Neural crest cell (in vitro differentiated cells): ENCODE measurements at regions not wholly inside any gene's neighbourhood (a gene's known extent, or its start where the extent isn't known, plus 50 kb on each side); places are given as distances from the start of the nearest gene placed in this dataset.

Experiments
- DNase-seq: peaks from one replicate; pipeline ENCODE4 v3.0.0; 2021; ENCODE audit warnings: low read depth, mixed read lengths, low spot score
- H3K27ac Mint-ChIP-seq: one replicate; pipeline ENCODE4 v1.8.0; 2021; ENCODE audit warnings: mild to moderate bottlenecking, mixed read lengths; ENCODE audit not compliant: unreplicated experiment
- H3K27me3 Mint-ChIP-seq: 2 replicates; pipeline ENCODE4 v1.8.0; 2021; ENCODE audit warnings: low read depth, mild to moderate bottlenecking, mixed read lengths
- H3K36me3 Mint-ChIP-seq: 2 replicates; pipeline ENCODE4 v1.8.0; 2021; ENCODE audit warnings: low read depth, mild to moderate bottlenecking, mixed read lengths
- H3K4me1 Mint-ChIP-seq: 2 replicates; pipeline ENCODE4 v1.8.0; 2021; ENCODE audit warnings: mixed read lengths
- H3K4me3 Mint-ChIP-seq: one replicate; pipeline ENCODE4 v1.8.0; 2021; ENCODE audit warnings: mild to moderate bottlenecking, mixed read lengths
- H3K9me3 Mint-ChIP-seq: 2 replicates; pipeline ENCODE4 v1.8.0; 2021; ENCODE audit warnings: mixed read lengths
- CTCF ChIP-seq: fragments of 200-600 bp; sonication (generic); conservative IDR thresholded peaks from 2 replicates; pipeline ENCODE4 v1.5.0; 2021; ENCODE audit warnings: antibody characterized with exemption, mild to moderate bottlenecking

GRCh38 chr1:106960412-106960811 lies 96.1 kb upstream of the PRMT6 start:
- H3K9me3 Mint-ChIP-seq = no peaks in the 10 kb centered on the region
- no peak for DNase-seq
- no peaks in the 10 kb centered on the region for H3K4me1 Mint-ChIP-seq
- TF ChIP-seq CTCF = no peak
- no peaks in the 10 kb centered on the region for H3K27me3 Mint-ChIP-seq
- no peak overlapping the region for H3K27ac Mint-ChIP-seq
- no peaks in the 10 kb centered on the region for H3K36me3 Mint-ChIP-seq
- H3K4me3 Mint-ChIP-seq = no peak overlapping the region

DNA sequence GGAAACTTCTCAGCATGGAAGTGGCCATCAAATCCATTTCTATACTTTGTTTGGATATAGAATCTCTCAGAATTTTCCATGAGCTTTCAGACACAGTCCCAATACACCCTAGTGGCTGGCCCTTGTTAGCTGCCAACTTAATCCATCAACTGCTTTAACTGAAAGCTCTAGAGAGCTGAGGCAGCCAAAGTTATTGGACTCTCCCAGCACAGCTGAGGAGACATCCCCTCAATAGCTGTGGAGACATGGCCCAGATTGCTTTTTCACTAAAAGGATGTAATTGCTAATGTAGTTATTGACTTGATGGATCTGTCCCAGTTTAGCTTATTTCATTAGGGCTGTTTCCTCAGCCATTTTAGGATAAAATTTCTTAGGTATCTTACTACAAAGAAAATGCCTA lies 94.8 kb upstream of the PRMT6 start:
- Mint-ChIP-seq H3K9me3 (no peaks in the 10 kb centered on the region), H3K27me3 (no peaks in the 10 kb centered on the region), H3K4me3 (no peak overlapping the region), H3K4me1 (no peaks in the 10 kb centered on the region), H3K27ac (no peak overlapping the region), H3K36me3 (no peaks in the 10 kb centered on the region)
- DNase-seq = no peak
- TF ChIP-seq CTCF = no peak

DNA sequence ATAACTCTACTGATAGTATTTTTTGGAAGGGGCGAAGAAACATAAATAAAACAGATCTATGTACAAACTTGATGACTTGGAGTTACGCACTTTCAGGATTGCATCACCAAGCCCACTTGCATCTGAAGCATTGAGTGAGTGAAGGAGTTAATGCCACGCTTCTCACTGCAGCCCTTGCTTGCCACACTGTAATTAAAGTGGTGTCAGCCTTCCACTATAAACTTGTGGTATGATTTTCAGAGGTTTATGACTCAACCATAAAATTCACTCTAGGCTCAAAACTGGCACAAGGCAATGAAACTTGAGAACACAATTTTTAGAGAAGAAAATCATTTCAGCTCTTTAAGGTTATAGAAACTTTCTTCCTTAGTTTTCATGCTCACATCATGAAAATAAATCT lies 93.9 kb upstream of the PRMT6 start:
- Mint-ChIP-seq H3K27ac (no peak overlapping the region), H3K4me3 (no peak overlapping the region), H3K36me3 (no peaks in the 10 kb centered on the region), H3K27me3 (no peaks in the 10 kb centered on the region), H3K4me1 (no peaks in the 10 kb centered on the region), H3K9me3 (no peaks in the 10 kb centered on the region)
- no peak for DNase-seq
- TF ChIP-seq CTCF = no peak

DNA sequence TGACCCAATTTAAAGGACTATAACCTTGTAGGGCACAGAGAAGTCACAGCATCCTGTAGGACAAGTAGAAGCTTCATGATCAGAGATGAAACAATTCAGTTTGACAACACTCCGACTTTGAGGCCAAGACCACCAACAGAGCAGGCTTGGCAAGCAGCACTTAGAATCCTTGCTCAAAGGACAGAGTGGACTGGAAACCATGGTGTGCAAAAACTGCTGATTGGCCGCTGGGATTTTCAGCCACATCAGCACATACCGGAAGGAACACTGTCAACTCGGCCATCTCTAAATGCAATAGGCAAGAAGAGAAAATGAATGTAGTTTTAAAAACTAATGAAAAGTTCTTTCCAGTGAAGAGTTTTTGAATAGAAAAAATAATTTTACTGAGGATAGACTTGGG lies 92.0 kb upstream of the PRMT6 start:
- Mint-ChIP-seq H3K4me1 (no peaks in the 10 kb centered on the region), H3K27ac (no peak overlapping the region), H3K9me3 (no peaks in the 10 kb centered on the region), H3K36me3 (no peaks in the 10 kb centered on the region), H3K4me3 (no peak overlapping the region), H3K27me3 (no peaks in the 10 kb centered on the region)
- no peak for TF ChIP-seq CTCF
- no peak for DNase-seq

- Mint-ChIP-seq H3K9me3 (no peaks in the 10 kb centered on the region), H3K4me1 (no peaks in the 10 kb centered on the region), H3K4me3 (no peak overlapping the region), H3K36me3 (no peaks in the 10 kb centered on the region), H3K27ac (no peak overlapping the region), H3K27me3 (no peaks in the 10 kb centered on the region)
- DNase-seq = no peak
- no peak for TF ChIP-seq CTCF
Measured at GRCh38 chr1:106968644-106969043, 87.8 kb upstream of the PRMT6 start.

GRCh38 chr1:106969731-106970130 lies 86.7 kb upstream of the PRMT6 start:
- no peak for DNase-seq
- TF ChIP-seq CTCF = no peak
- no peaks in the 10 kb centered on the region for H3K4me1 Mint-ChIP-seq
- H3K27me3 Mint-ChIP-seq = no peaks in the 10 kb centered on the region
- no peak overlapping the region for H3K27ac Mint-ChIP-seq
- no peak overlapping the region for H3K4me3 Mint-ChIP-seq
- H3K9me3 Mint-ChIP-seq = no peaks in the 10 kb centered on the region
- no peaks in the 10 kb centered on the region for H3K36me3 Mint-ChIP-seq
